ENCODE measurements at regions not wholly inside any gene's neighbourhood (a gene's known extent, or its start where the extent isn't known, plus 50 kb on each side); places are given as distances from the start of the nearest gene placed in this dataset.
"Not testable (repeated sequence)": the region's sequence is repeated elsewhere in the genome, so short reads cannot be mapped to it uniquely, and the experiment has no call there.

- Histone ChIP-seq H3K4me3 (no peak overlapping the region), H3F3A (ENCODE audit: low read depth) (no peaks in the 10 kb centered on the region), H4K20me1 (ENCODE audit: low read depth) (no peaks in the 10 kb centered on the region), H3K79me2 (ENCODE audit: low read depth) (no peaks in the 10 kb centered on the region), H2AFZ (replicated peaks) (no peak overlapping the region), H3K27me3 (no peaks in the 10 kb centered on the region), H3K4me1 (no peaks in the 10 kb centered on the region), H3K27ac (no peak overlapping the region), H3K36me3 (no peaks in the 10 kb centered on the region), H3K9ac (no peak overlapping the region), H3K4me2 (no peak overlapping the region), H3K9me3 (ENCODE audit: low read depth) (no peaks in the 10 kb centered on the region)
- no peak for DNase-seq (ENCODE audit: low spot score)
- TF ChIP-seq EZH2 (IDR thresholded peaks at IDR 0.05) (no peak), EZH2phosphoT487 (IDR thresholded peaks at IDR 0.05) (no peak), CTCF (IDR thresholded peaks at IDR 0.05) (no peak)
- Mint-ChIP-seq H3K9me3 (peaks cover 30% of the 10 kb centered on the region), H3K4me3 (no peak overlapping the region), H3K27me3 (ENCODE audit: insufficient read depth, low read depth) (peaks cover 2% of the 10 kb centered on the region), H3K27ac (no peak overlapping the region), H3K4me1 (no peaks in the 10 kb centered on the region), H3K36me3 (no peaks in the 10 kb centered on the region)
Observed at GRCh38 chr2:152278526-152278925, 56.4 kb upstream of the FMNL2 start.

- H3K9me3 ChIP-seq (ENCODE audit: low read depth); H3K36me3 ChIP-seq: not testable (repeated sequence)
Observed at GRCh38 chr2:152279367-152279766, 55.6 kb upstream of the FMNL2 start.

GRCh38 chr2:152280780-152281179 is 54.2 kb upstream of the FMNL2 start:
- no peaks in the 10 kb centered on the region for H3K4me1 ChIP-seq
- DNase-seq (ENCODE audit: low spot score), result no peak
- H3K27me3 Mint-ChIP-seq (ENCODE audit: insufficient read depth, low read depth), result no peaks in the 10 kb centered on the region
- no peak overlapping the region for H2AFZ ChIP-seq (replicated peaks)
- no peaks in the 10 kb centered on the region for H3K27me3 ChIP-seq
- no peaks in the 10 kb centered on the region for H4K20me1 ChIP-seq (ENCODE audit: low read depth)
- no peaks in the 10 kb centered on the region for H3K9me3 ChIP-seq (ENCODE audit: low read depth)
- no peak overlapping the region for H3K27ac Mint-ChIP-seq
- peaks cover 17% of the 10 kb centered on the region for H3K9me3 Mint-ChIP-seq
- TF ChIP-seq EZH2 (IDR thresholded peaks at IDR 0.05) (no peak), EZH2phosphoT487 (IDR thresholded peaks at IDR 0.05) (no peak), CTCF (IDR thresholded peaks at IDR 0.05) (no peak)
- H3K4me2 ChIP-seq, result no peak overlapping the region
- H3K9ac ChIP-seq, result no peak overlapping the region
- no peak overlapping the region for H3K27ac ChIP-seq
- H3K36me3 Mint-ChIP-seq, result no peaks in the 10 kb centered on the region
- no peaks in the 10 kb centered on the region for H3K36me3 ChIP-seq
- no peak overlapping the region for H3K4me3 Mint-ChIP-seq
- H3K4me3 ChIP-seq, result no peak overlapping the region
- no peaks in the 10 kb centered on the region for H3K79me2 ChIP-seq (ENCODE audit: low read depth)
- H3F3A ChIP-seq (ENCODE audit: low read depth), result no peaks in the 10 kb centered on the region
- H3K4me1 Mint-ChIP-seq, result peaks cover 8% of the 10 kb centered on the region

More at GRCh38 chr2:152279367-152279766, 55.6 kb upstream of the FMNL2 start:
- not testable (repeated sequence) for H3K9ac ChIP-seq; H3K27ac ChIP-seq; H3K4me3 ChIP-seq; H3K36me3 Mint-ChIP-seq; H3K4me3 Mint-ChIP-seq; DNase-seq (ENCODE audit: low spot score); H2AFZ ChIP-seq (replicated peaks); H3K4me1 ChIP-seq; H3F3A ChIP-seq (ENCODE audit: low read depth); H3K27ac Mint-ChIP-seq; H3K4me1 Mint-ChIP-seq; H4K20me1 ChIP-seq (ENCODE audit: low read depth); H3K79me2 ChIP-seq (ENCODE audit: low read depth); H3K27me3 ChIP-seq; H3K27me3 Mint-ChIP-seq (ENCODE audit: insufficient read depth, low read depth); H3K4me2 ChIP-seq
- peaks cover 24% of the 10 kb centered on the region for H3K9me3 Mint-ChIP-seq

- Histone ChIP-seq H3K9ac (no peak overlapping the region), H3K4me3 (no peak overlapping the region), H2AFZ (replicated peaks) (no peak overlapping the region), H3K79me2 (ENCODE audit: low read depth) (no peaks in the 10 kb centered on the region), H3K4me2 (no peak overlapping the region), H3K9me3 (ENCODE audit: low read depth) (no peaks in the 10 kb centered on the region), H4K20me1 (ENCODE audit: low read depth) (no peaks in the 10 kb centered on the region), H3K4me1 (no peaks in the 10 kb centered on the region), H3K27ac (no peak overlapping the region), H3K27me3 (no peaks in the 10 kb centered on the region), H3F3A (ENCODE audit: low read depth) (no peaks in the 10 kb centered on the region), H3K36me3 (no peaks in the 10 kb centered on the region)
- H3K9me3 Mint-ChIP-seq, result peaks cover 14% of the 10 kb centered on the region
- no peaks in the 10 kb centered on the region for H3K36me3 Mint-ChIP-seq
- H3K4me3 Mint-ChIP-seq, result no peak overlapping the region
- H3K27me3 Mint-ChIP-seq (ENCODE audit: insufficient read depth, low read depth), result no peaks in the 10 kb centered on the region
- TF ChIP-seq EZH2 (IDR thresholded peaks at IDR 0.05), result no peak
- no peak for DNase-seq (ENCODE audit: low spot score)
- peaks cover 8% of the 10 kb centered on the region for H3K4me1 Mint-ChIP-seq
- H3K27ac Mint-ChIP-seq, result no peak overlapping the region
Observed at GRCh38 chr2:152283392-152283791, 51.6 kb upstream of the FMNL2 start.

Measured in neural progenitor cell (in vitro differentiated cells).